IMR-90 (cell line): ENCODE measurements at regions not wholly inside any gene's neighbourhood (a gene's known extent, or its start where the extent isn't known, plus 50 kb on each side); places are given as distances from the start of the nearest gene placed in this dataset.

Experiments
- ATAC-seq: fragments of 200-7000 bp; cut with Tn5 transposase; 2 replicates; pipeline ENCODE4 v1.9.1; 2020; ENCODE audit warnings: low read depth, mild to moderate bottlenecking, moderate library complexity
- BruUV-seq: library from RNA; stranded (reverse); fragments of 400-500 nt; replicated peaks from 2 replicates; lab custom pipeline; 2021; lab: Mats Ljungman, UMichigan
- CTCF ChIA-PET: fragments of 300-600 bp; formaldehyde crosslinking; extraction: SDS; loops from one replicate; lab custom pipeline; 2021; ENCODE audit warnings: antibody characterized with exemption; lab: Yijun Ruan, JAX
- POLR2A ChIA-PET: fragments of 300-600 bp; sonication (Branson Sonifier 250); formaldehyde crosslinking; loops from one replicate; lab custom pipeline; 2022; ENCODE audit warnings: antibody characterized with exemption; ENCODE audit not compliant: unreplicated experiment; lab: Charles Lee
- DNase-seq: peaks from one replicate; pipeline ENCODE4 v3.0.0; 2013
- H2AFZ ChIP-seq: replicated peaks from 2 replicates; pipeline ENCODE3; 2013; ENCODE audit warnings: low read length, mild to moderate bottlenecking; ENCODE audit not compliant: poor library complexity
- H2AK5ac ChIP-seq: 2 replicates; pipeline ENCODE4 v1.6.1; 2013; ENCODE audit warnings: low read depth, low read length, inconsistent platforms
- H2AK9ac ChIP-seq: replicated peaks from 2 replicates; pipeline ENCODE3; 2013; ENCODE audit warnings: mild to moderate bottlenecking, low read depth, low read length, moderate library complexity; ENCODE audit not compliant: poor library complexity
- H2BK120ac ChIP-seq: 2 replicates; pipeline ENCODE4 v1.6.1; 2013; ENCODE audit warnings: low read depth, low read length, inconsistent platforms
- H2BK15ac ChIP-seq: 3 replicates; pipeline ENCODE4 v1.6.1; 2013; ENCODE audit warnings: low read depth, low read length, inconsistent platforms
- H2BK20ac ChIP-seq: 2 replicates; pipeline ENCODE4 v1.6.1; 2013; ENCODE audit warnings: low read depth, mild to moderate bottlenecking, inconsistent platforms, low read length, moderate library complexity
- H2BK5ac ChIP-seq: 2 replicates; pipeline ENCODE4 v1.6.1; 2013; ENCODE audit warnings: mild to moderate bottlenecking, low read depth, low read length, inconsistent platforms; ENCODE audit not compliant: poor library complexity, severe bottlenecking
- H3K14ac ChIP-seq: replicated peaks from 2 replicates; pipeline ENCODE4 v1.6.1; 2013; ENCODE audit warnings: low read depth, low read length, inconsistent platforms
- H3K18ac ChIP-seq: 2 replicates; pipeline ENCODE4 v1.6.1; 2013; ENCODE audit warnings: low read depth, low read length, control low read depth
- H3K23ac ChIP-seq: 2 replicates; pipeline ENCODE4 v1.6.1; 2013; ENCODE audit warnings: low read depth, low read length, inconsistent platforms
- H3K27ac ChIP-seq: 2 replicates; pipeline ENCODE4 v1.5.1; 2013; ENCODE audit warnings: mild to moderate bottlenecking, control low read depth, low read length; ENCODE audit not compliant: insufficient read depth
- H3K27me3 ChIP-seq: 2 replicates; pipeline ENCODE4 v1.6.1; 2013; ENCODE audit warnings: low read length; ENCODE audit not compliant: control insufficient read depth, insufficient read depth
- H3K36me3 ChIP-seq: 2 replicates; pipeline ENCODE4 v1.6.1; 2013; ENCODE audit warnings: low read length, mixed read lengths; ENCODE audit not compliant: control insufficient read depth, insufficient read depth
- H3K4ac ChIP-seq: 2 replicates; pipeline ENCODE4 v1.6.1; 2013; ENCODE audit warnings: low read depth, low read length, inconsistent platforms
- H3K4me1 ChIP-seq: 2 replicates; pipeline ENCODE4 v1.6.1; 2013; ENCODE audit warnings: low read length, mixed read lengths; ENCODE audit not compliant: control insufficient read depth, insufficient read depth
- H3K4me2 ChIP-seq: 2 replicates; pipeline ENCODE4 v1.6.1; 2013; ENCODE audit warnings: low read depth, mild to moderate bottlenecking, control low read depth, low read length, moderate library complexity
- H3K4me3 ChIP-seq: 2 replicates; pipeline ENCODE4 v1.5.1; 2013; ENCODE audit warnings: low read depth, mild to moderate bottlenecking, control low read depth, low read length, moderate library complexity; ENCODE audit not compliant: insufficient read depth
- H3K56ac ChIP-seq: 2 replicates; pipeline ENCODE4 v1.6.1; 2013; ENCODE audit warnings: low read length, inconsistent platforms; ENCODE audit not compliant: insufficient read depth; ENCODE audit errors: extremely low read depth
- H3K79me1 ChIP-seq, 2 experiments: 2 replicates each; pipeline ENCODE4 v1.6.1; 2013; ENCODE audit warnings: low read length in 2 of 2, inconsistent platforms in 1 of 2, low read depth in 1 of 2
- H3K9ac ChIP-seq: 2 replicates; pipeline ENCODE4 v1.6.1; 2013; ENCODE audit warnings: low read depth, low read length, control low read depth
- H3K9me1 ChIP-seq: 2 replicates; pipeline ENCODE4 v1.6.1; 2013; ENCODE audit warnings: low read length, inconsistent platforms; ENCODE audit not compliant: insufficient read depth
- H3K9me3 ChIP-seq: 2 replicates; pipeline ENCODE4 v1.6.1; 2013; ENCODE audit warnings: low read length; ENCODE audit not compliant: control insufficient read depth, insufficient read depth
- H4K20me1 ChIP-seq: 2 replicates; pipeline ENCODE4 v1.6.1; 2013; ENCODE audit warnings: low read length, inconsistent platforms; ENCODE audit not compliant: insufficient read depth
- H4K5ac ChIP-seq: 2 replicates; pipeline ENCODE4 v1.6.1; 2013; ENCODE audit warnings: mild to moderate bottlenecking, low read depth, low read length, control low read depth
- H4K8ac ChIP-seq, 2 experiments: 2 replicates each; pipeline ENCODE4 v1.6.1; 2013; ENCODE audit warnings: low read depth in 2 of 2, low read length in 2 of 2, control low read depth in 1 of 2, inconsistent platforms in 1 of 2
- H4K91ac ChIP-seq: 2 replicates; pipeline ENCODE4 v1.6.1; 2013; ENCODE audit warnings: low read depth, low read length, inconsistent platforms; ENCODE audit not compliant: insufficient read depth
- MXI1 ChIP-seq: IDR thresholded peaks from 2 replicates; pipeline ENCODE4 v1.6.1; 2012; ENCODE audit warnings: low read depth, mild to moderate bottlenecking, low read length, moderate library complexity, borderline replicate concordance
- WGBS, 2 experiments: methylation state at CpG; one replicate each; pipeline versions ENCODE4 v1.1.5 to v1.1.7; 2013; ENCODE audit warnings: missing lambda C conversion rate in 2 of 2; ENCODE audit not compliant: insufficient read length in 1 of 2; ENCODE audit errors: extremely low coverage in 2 of 2; 5-methylcytosine and 5-hydroxymethylcytosine counted together
- dilution Hi-C: fragments of 300-500 bp; cut with HindIII; formaldehyde crosslinking; loops from one replicate; pipeline ENCODE4 v1.14.3; 2018; ENCODE audit warnings: low sequenced_read_pairs; ENCODE audit not compliant: unreplicated experiment
- in situ Hi-C: fragments of 300-500 bp; cut with MboI; formaldehyde crosslinking; loops from 3 replicates; pipeline ENCODE4 v1.14.3; 2019; ENCODE audit warnings: low sequenced_read_pairs, inconsistent platforms, mixed read lengths
- intact Hi-C: fragments of 100-400 bp; cut with micrococcal nuclease; formaldehyde crosslinking; loops from 2 replicates; pipeline ENCODE4 v1.10.0; 2022

DNA sequence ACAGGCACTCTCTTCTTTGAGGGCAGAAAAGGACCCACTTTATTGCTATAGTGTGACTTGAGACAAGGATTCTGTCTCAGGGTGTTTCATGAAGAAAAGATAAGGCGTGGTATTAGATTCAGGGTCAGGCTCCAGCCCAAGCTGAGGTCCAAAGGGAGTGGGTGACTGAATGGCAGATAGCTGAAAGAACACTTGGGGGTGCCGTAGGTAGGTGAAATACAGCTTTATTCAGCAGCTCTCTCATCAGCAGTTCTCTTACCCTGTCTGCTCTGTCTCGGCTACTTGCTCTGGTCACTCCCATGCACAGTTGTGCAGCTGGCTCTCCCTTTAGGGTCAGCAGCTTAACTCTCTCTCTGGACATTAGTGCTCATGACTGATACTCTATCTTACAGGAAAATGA is 379.9 kb downstream of the LPIN1 start:
- H4K8ac ChIP-seq = no peak overlapping the region
- H3K36me3 ChIP-seq = no peaks in the 10 kb centered on the region
- H4K20me1 ChIP-seq = no peaks in the 10 kb centered on the region
- WGBS, 2 experiments = no CpG with 5 or more reads among the region's 3 CpGs
- H3K4me2 ChIP-seq = no peak overlapping the region
- H2AFZ ChIP-seq = no peak overlapping the region
- no peak overlapping the region for H4K91ac ChIP-seq
- no peaks in the 10 kb centered on the region for H3K4me1 ChIP-seq
- H3K9ac ChIP-seq = no peak overlapping the region
- H3K4me3 ChIP-seq = no peak overlapping the region
- H3K23ac ChIP-seq = no peak overlapping the region
- no peak overlapping the region for H3K27ac ChIP-seq
- no TSS peak for BruUV-seq
- no peaks in the 10 kb centered on the region for H3K9me3 ChIP-seq
- H2AK5ac ChIP-seq = no peak overlapping the region
- H3K14ac ChIP-seq = no peak overlapping the region
- H3K4ac ChIP-seq = no peak overlapping the region
- ChIA-PET CTCF (interaction anchor here (0.5 kb wide), 1 partner anchor 21 kb away, joined by 9 read pairs; no protein-coding TSS in a partner anchor), POLR2A (no interaction called here)
- no peak overlapping the region for H4K5ac ChIP-seq
- no peak overlapping the region for H3K18ac ChIP-seq
- H3K79me1 ChIP-seq = no peaks in the 10 kb centered on the region
- no peaks in the 10 kb centered on the region for H3K27me3 ChIP-seq
- no peak for DNase-seq
- no peak overlapping the region for H2BK5ac ChIP-seq
- H3K56ac ChIP-seq = no peak overlapping the region
- intact Hi-C loops = no loop called here
- no peak overlapping the region for H2AK9ac ChIP-seq
- in situ Hi-C loops = no loop called here
- no peak for ATAC-seq
- no peak for TF ChIP-seq MXI1
- H2BK120ac ChIP-seq = no peak overlapping the region
- H2BK15ac ChIP-seq = no peak overlapping the region
- dilution Hi-C loops = no loop called here
- H2BK20ac ChIP-seq = no peak overlapping the region
- H3K9me1 ChIP-seq = peaks cover 5% of the 10 kb centered on the region
